Non-pigmented ciliary epithelial cell (primary cell): ENCODE measurements at regions not wholly inside any gene's neighbourhood (a gene's known extent, or its start where the extent isn't known, plus 50 kb on each side); places are given as distances from the start of the nearest gene placed in this dataset.

Source experiments
- DNase-seq: peaks from one replicate; pipeline ENCODE4 v3.0.0-alpha.2; 2010; ENCODE audit warnings: low read depth

DNA sequence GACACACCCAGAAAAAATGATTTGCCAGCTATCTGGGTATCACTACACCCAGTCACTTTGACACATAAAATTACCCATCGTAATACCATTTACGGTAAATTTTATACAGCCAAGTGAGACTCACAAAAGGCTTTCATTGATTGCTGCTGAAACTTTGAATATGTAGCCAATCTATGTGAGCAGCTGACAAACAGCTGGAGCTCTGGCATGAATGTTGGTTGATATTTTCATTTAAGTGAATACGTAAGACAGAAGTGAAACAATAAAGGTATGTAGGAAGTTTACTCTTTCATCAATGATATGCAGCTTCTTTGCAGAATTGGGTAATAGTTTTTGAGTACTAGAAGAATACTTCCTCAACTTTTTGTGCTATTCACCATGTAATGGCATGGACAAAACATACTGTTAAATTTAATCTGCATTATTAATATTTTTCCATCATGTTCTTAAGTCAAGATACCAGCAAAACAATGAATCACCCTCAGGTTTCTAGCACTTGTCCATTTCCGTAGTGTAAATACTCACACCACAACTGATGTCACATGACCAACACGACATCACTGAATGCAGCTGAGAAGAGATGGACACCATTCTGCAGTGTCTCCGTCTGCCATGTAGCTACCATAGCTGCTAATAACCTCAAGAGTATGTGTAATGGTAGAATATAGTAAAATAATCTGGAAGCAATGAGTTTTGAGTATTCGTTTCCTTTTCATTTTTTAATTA lies 205.9 kb upstream of the HES1 start:
- DNase-seq: no peak

DNA sequence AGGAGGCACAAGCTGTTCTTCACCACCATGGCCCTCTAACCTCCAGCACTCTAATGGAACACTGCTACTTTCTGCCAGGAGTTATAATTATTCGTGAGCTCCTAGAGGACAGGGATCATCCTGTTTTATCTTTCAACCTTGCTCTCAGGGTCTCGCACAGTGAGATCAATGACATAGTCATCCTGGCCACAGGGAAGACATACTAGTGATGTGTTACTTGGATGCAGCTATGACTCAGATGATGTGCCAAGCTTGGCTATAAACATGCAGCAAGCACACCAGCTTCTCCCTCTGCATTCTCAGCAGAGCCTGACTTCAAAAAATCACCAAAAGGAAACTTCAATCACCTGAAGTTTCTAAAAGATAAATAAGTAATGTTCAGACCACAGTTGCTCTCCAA lies 203.8 kb upstream of the HES1 start:
- DNase-seq: no peak

DNA sequence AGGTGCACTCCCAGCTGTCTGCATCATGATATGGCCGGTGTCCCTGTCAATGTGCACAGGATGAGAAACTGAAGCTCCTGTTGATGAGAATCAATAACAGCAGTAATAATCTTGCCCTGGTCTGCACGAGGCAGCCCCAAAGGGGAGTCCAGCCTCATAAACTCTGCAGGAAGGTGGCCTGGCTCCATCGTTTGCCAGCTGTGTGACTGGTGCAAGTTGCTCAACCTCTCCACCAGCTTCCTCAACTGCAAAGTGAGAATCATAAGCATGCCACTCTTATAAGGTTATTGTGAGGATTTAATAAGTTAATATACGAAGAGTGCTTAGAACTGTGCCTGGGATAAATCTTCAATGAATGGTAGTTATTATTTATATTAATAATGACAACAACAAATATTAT lies 203.4 kb upstream of the HES1 start:
- DNase-seq: no peak

DNA sequence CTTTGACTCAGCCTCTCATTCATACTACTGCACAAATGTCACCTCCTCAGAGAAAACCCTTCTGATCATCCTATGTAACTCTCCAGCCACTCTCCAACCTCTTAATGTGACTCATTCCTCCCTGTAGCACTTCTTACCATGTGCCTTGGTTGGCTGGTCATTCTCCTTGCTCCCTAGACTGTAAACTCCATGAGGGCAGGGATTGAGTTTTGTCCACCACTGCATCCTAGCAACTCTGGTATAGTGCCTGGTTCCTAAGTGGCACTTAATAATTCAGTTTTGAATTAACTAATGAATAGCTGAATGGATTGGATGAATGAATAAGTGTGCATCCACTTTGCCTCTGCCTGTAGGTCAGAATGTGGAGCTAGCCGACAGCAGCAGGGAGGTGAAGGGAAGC lies 202.5 kb upstream of the HES1 start:
- DNase-seq: no peak

DNA sequence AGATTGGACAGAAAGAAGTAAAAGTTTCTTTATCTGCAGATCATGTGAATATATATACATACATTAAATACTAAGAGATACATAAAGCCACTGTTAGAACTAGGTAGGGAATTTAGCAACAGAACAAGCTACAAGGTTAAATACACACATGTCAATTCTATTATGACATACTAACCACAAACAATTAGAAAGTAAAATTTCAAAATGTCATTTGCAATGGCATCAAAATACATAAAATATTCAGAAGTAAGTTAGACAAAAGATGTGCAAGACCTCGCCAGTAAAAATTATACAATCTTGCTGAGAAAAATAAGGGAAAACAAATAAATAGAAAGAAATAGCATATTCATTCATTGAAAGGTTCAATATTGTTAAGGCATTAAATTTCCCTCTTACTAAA lies 200.0 kb upstream of the HES1 start:
- no peak for DNase-seq

DNA sequence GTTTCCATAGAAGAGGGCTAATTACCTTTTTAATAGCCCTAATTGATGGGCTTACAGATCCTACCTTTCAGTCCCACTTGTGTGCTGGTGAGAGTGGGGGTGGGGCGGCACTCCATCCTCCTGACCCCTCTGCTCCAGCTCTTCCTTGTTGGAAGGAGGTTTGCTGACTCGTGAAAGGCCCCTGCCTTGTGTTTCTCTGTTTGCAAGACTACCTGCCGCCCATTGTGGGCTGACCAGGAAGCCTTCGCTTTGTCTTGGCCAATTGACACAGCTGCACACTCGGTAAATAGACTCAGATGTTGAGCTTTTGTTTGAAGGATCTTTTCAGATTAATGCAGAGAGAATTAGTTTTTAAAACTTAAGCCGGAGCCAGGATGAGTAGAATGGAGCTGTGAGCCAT lies 197.3 kb upstream of the HES1 start:
- no peak for DNase-seq

DNA sequence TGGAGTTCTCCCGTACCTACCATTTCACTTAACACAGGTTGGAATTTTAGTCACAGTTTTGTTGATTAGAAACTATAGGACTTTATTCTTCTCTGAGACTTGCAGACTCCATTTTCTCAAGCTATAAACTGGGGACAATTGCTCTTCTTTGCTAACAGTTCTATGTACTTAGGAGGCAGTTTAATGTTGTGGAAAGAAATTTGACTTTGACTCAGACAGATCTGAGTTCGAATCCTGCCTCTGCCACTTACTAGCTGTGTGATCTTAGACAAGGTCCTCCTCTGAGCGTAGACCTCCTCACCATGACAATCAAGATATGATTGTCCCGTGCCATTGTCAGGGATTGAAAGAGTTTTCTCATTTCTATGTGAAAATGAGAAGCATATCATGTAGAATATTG lies 196.4 kb upstream of the HES1 start:
- DNase-seq: no peak

DNA sequence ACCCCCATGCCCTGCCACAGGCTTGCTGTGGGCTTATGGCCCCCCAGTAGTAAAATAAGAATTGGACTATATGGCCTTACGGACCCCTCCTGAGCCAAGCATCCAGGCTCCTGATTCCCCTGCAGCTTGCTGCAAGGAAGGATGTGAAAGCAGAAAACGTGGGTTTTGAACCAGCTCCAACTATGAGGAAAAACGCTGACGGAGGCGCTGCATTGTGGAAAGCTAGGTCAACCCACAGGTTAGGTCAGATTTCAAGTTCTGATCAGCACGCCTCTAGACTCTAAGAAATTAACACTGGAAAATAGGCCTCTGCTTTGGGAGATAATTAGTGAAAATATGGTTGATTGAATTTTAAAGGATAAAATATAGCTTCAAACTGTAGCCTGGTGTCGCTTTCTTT lies 195.4 kb upstream of the HES1 start:
- no peak for DNase-seq

DNA sequence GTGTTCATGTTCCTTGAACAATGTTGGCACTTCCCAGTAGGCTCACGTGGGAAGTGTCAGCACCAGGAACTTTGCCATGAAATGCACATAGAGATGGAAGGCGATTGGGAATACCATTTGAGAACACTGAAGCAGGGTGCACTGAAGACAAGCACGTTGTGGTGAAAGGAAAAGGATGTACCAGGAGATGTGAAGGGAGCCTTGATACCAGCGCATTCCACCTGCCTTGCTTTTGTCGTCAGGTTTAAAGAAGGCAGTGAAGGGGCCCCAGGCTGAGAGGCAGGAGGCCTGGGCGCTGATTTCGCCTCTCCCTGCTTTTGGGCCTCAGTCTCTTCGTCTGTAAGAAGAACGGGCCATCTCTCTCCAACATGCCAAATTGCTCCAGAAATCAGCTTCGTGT lies 194.5 kb upstream of the HES1 start:
- no peak for DNase-seq

DNA sequence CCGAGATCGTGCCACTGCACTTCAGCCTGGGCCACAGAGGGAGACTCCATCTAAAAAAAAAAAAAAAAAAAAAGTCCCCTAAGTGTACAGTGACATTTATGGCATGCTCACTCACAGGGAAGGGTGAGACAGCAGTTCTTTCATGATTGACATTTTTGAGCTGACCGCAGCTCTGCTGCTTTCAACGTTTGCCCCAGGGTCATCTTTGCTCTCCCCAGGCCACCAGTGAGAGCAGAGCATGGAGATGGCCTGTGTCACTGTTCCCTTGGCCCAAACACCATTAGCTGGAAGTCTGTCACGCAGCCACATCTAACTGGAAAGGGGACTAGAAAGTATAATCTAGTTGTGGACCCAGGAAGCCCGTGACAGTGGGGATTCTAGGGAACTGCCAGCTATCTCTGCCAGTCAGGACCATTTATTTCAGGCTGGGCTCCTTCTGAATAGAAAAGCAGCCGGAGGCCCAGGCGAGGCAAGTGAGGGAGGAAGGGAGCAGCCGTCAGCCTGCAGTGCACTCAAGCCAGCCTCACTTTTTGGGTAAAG lies 193.4 kb upstream of the HES1 start:
- no peak for DNase-seq

DNA sequence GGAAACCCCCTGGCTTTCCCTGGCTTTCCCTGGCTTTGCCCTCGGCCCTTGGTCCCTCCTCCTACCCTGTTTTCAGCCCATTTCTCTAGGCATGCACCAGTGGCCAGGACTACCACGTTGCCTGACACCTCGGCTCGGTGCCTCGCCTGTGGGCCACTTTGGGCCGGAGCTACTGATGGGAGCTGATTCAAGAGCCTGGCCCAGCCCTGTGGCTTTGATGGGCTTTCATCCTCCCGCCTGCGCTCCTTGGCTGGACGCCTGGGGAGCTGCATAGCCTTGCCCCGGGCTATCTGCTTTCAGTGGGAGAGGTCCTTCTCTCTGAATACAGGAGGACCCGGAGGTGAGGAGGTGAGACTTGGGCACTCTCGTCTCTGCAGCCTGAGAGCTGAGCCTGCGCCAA lies 192.7 kb upstream of the HES1 start:
- DNase-seq: no peak

DNA sequence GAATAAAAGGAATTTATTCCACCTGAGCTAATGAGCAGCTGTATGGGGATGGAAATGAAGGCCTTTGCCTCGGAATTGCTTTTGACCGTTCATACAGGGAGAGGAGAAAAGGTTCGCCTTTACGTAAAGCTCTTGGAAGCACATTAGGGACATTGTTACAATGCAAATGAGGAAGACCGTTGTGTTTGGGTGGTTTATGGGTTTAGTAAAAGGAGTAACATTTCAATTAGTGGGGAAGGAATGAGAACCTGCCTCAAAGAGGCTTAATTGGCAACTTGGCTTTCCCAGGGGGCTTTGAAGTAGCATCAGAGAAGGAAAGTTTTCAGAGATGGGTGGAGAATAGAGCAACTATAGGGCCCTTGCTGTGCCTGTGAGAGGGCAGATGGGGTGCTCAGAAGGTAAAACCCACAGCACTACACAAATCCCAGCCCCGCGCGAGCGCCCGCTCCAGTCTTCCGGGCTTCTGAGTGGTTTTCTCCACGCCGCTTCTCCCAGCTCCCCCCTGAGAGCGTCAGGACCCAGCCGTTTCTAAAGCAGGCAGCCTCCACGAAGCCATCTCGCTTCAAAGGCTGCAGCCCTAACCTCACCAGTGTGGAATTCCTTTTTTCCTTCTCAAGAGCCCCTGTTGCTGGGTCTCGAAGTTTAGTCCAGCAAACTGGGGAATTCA lies 192.0 kb upstream of the HES1 start:
- no peak for DNase-seq

DNA sequence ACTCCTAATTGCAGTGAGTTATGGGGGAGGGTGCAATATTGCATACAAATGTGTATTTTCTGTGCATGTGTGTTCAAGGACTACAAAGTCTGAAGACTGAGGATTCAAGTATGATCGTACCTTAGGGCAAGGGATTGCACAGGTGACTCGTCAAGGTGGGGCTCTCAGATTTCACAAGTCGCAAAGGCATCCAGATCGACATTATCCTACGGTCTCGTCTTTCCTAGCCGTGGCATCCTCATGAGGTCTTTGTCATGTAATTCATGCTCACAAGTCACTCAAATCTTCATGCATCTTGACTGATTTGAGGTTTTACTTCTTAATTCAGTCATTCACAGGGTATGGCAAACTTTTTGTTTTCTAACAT lies 191.4 kb upstream of the HES1 start:
- DNase-seq: no peak

DNA sequence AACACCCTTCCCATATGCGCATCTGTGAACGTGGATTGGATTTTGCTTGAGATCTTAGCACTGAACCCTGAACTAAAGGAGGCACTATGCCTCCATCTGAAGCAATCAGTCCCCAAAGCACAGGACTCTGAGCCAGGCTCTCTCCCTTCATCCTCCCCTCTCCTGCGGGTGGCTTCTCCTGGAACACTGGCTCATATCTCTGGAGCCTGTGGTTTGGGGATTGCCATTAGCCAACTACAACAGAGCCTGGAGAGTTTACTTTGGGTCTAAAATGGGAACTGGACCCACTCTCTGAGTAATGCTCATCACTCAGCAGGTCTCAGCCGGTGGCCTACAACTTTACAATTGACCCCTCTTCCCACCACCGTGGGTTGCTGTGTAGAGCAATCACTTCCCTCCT lies 190.8 kb upstream of the HES1 start:
- no peak for DNase-seq

DNA sequence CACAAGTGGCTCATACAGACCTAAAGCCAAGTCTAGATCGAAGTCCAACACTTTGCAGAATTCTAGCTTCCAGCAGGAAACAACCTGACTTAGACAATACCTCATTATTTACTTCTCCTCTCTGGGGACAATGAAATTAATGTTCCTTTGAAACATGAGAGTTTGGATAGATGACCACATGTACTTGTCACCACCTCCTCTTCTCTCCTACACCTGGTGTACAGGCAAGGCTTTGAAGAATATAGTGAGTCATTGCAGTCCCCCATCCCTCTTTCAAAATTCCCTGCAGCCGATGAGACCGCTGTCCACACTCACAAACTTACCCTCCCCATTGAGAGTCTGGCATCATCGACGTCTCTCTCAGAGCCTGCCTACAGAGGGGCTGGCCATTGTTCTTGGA lies 189.0 kb upstream of the HES1 start:
- DNase-seq: no peak

DNA sequence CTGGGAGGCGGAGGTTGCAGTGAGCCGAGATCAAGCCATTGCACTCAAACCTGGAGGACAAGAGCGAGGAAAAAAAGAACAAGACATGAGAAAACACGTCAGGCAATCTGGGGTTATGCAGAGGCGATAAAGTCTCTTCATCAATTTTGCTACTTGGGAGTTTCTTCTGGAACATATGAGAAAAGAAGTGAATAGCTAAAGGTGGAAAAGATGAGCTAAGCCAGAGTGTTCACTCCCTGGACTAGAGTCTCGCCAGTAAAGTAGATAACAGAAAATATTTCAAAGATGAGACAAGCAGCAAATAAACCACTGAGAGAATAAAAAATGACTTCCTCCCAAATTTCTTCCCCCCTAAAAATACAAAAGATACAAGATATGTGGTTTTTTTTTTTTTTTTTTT lies 188.4 kb upstream of the HES1 start:
- DNase-seq: no peak

DNA sequence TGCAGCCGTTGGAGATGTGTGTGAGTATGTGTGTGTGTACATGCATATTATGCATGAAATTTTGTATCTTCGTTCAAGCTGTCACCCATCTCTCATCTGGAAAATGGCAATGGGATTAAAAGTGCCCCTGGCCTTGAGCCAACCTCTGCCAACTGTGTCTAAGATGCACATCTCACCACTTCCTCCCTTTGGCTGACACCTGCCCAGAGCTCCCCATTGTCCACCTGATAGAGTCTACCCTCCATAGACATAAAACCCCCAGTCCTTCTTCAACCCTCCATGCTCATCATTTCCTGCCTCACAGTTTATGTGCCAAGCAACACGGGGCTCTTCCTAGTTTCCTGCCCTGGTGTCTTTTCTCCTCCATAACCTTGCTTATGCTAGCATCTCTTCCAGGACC lies 187.5 kb upstream of the HES1 start:
- DNase-seq: no peak

DNA sequence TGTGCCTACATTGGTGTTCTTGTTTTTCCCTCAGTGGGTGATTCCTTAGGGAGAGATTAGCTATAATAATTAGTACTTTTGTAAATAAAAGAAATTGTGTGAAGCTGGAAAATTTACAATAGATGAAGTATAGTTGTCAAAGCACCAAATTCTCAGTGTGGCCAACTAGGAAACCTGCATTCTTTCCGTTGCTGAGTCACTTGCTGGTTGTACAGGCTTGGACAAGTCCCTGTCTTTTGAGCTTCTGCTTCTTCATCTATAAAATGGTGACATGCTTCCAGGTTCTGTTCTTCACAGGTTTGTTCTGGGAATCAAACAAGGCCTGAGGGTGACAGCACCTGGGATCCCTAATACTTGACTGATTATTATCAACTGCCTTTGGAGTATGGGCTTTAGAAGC lies 184.1 kb upstream of the HES1 start:
- no peak for DNase-seq

DNA sequence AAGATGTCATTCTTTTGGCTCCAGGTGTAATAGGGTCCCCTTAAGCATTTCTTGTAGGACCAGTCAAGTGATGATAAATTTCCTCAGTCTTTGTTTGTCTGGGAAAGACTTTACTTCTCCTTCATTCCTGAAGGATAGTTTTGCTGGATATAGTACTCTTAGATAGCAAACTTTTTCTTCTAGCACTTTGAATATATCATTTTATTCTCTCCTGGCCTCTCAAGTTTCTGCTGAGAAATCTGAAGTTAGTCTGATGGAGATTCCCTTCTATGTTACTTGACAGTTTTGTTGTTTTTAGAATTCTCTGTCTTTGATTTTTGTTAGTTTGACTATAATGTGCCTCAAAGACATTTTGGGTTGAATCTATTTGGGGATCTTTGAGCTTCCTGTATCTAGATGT lies 181.2 kb upstream of the HES1 start:
- DNase-seq: no peak

DNA sequence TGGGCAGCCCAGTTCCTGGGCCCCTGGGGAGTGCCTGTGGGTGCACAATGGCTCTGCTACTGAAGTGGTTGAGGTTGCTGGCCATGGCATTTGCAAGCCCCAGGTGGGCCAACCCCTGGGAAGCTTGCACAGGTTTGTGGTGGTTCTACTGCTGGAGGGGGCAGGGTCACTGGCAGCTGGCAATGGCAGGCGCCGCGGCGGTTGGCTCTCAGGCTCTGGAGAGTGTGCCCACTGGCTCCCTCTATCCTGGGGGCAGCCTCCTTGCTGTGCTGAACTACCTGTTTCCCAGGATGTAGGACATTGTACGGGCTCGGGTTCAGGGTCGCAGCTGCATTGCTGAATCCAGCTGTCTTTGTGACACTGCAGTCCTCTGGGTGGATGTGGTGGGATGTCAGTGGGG lies 180.2 kb upstream of the HES1 start:
- no peak for DNase-seq

DNA sequence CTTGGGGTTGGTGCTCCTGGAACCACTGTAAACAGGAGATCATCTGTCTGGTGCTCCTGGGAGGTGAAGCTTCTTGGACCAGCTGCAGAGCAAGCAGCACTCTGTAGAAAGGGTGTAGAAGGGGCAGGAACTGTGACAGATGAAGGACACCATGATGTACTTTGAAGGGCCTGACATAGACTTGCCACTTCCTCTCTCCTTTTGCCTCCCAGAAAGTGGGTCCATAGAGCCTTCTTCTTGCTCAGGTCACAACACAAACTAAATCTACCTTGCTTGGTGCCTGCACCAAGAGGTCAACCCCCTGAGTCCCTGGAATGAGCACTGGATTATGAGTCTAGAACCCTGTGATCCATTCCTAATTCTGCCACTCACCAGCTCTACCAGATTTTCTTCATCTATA lies 176.1 kb upstream of the HES1 start:
- DNase-seq: no peak

DNA sequence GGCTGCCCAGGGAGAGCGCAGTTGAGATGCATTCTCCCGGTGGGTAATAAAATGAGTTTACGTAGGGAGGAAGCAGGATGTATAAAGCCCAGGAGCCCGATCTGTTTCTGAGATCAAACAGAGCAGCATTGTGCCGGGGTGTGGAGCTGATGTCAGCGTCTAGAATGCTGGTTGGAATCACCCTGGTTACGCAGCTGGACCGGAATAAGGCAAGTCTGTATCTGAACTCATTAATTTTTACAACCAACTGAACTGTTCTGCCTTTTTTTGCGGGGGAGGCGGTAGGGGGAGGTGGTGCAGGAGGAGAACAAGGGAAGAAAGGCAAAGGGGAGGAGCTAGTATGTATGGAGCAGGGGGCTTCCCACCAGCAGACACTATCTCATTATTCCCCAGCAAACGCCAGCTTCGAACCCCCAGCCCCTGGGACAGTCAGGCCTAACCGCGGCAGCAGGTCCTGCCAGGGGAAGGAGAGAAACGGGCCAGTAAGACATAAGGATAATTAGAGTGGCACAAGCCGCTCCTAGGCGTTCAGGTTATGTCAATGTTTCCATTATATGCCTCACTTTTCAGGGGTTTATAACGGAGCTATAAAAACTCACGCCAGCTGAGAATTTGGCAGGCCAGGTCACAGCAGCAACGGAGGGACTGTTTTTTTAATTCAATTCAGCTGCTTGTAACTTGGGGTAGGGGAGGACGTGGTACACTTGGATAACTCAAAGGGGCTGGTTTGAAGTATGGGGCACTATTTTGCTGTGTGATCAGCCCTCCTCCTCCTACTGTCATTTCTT lies 175.3 kb upstream of the HES1 start:
- DNase-seq: no peak

DNA sequence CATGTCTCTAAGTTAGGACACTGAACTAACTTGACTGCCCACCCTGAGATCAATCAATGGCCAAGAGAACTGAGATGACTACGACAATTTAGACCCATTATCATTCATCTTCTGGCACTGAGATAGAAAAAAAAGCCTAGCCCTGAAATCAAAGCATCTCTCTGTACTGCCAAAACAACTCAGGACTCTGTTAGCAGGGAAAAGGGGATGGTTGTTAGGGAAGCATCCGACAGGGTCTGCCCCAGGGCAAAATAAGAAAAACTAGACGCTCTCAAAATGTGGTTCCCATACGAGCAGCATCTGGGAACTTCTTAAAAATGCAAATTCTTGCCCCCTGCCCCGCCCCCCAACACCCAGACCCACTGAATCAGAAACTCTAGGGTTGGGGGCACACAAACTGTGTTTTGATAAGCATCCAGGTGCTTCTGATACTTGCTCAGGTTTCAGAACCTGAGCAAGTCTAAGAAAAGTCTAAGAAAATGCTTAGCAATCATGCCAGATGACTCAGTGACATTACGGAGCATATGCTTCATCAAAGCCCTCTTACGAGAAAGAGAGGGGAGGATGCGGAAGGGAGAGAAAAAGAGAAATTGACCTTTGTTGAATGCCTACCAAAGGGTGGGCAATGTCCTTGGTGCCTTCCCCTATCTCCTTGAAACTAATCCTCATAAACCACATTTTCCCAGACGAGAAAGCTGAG lies 172.8 kb upstream of the HES1 start:
- DNase-seq: no peak
